Vagina (tissue), 2 donors: ENCODE measurements at regions not wholly inside any gene's neighbourhood (a gene's known extent, or its start where the extent isn't known, plus 50 kb on each side); places are given as distances from the start of the nearest gene placed in this dataset.

Source experiments
- CTCF ChIP-seq, 3 experiments: fragments of 450-650 bp in 2 of 3; fragments of 200-600 bp in 1 of 3; sonication (generic) in 1 of 3; IDR thresholded peaks; one replicate each; pipeline ENCODE4 v1.5.1; 2017 to 2019; ENCODE audit warnings: antibody characterized with exemption in 3 of 3, mild to moderate bottlenecking in 2 of 3, moderate library complexity in 2 of 3
- POLR2A ChIP-seq, 2 donors: fragments of 450-650 bp; IDR thresholded peaks; one replicate each; pipeline ENCODE4 v1.6.1; 2017; ENCODE audit warnings: antibody characterized with exemption in 2 of 2, mild to moderate bottlenecking in 2 of 2, moderate library complexity in 2 of 2
- POLR2AphosphoS5 ChIP-seq, 2 donors: sonication (generic); formaldehyde crosslinking; IDR thresholded peaks; one replicate each; pipeline ENCODE4 v1.9.0; 2017; ENCODE audit warnings: antibody characterized with exemption in 2 of 2, mild to moderate bottlenecking in 2 of 2, low read depth in 1 of 2; ENCODE audit not compliant: insufficient read depth in 1 of 2

DNA sequence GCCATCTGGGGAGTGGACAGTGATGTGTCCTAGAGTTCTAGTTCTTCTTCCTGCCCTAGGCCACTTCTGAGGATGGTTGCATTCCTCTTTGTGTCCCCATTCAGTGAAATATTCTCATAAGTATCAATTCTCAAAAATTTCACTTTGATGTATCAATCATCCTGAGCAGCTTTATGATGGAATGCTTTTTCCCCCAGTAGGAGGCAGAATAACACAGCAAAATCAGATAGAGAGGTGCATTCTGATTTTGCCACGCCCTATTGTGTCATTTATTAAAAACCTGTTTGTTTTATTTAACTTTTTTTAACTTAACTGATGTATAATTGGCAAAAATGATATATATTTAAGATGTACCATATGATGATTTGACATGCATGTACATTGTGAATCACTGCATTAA lies 656.0 kb upstream of the GRM7 start:
- TF ChIP-seq CTCF (IDR thresholded peaks at IDR 0.05) (no peak), POLR2AphosphoS5 (IDR thresholded peaks at IDR 0.05; ENCODE audit: insufficient read depth in 1 of 2, low read depth in 1 of 2) (no peak), POLR2A (IDR thresholded peaks at IDR 0.05) (no peak)
